ENCODE measurements at regions not wholly inside any gene's neighbourhood (a gene's known extent, or its start where the extent isn't known, plus 50 kb on each side); places are given as distances from the start of the nearest gene placed in this dataset.

GRCh38 chr15:91649831-91650321 is 203.6 kb upstream of the SLCO3A1 start:
- no peak for TF ChIP-seq ARNT2 (CRISPR knock-in tag; IDR thresholded peaks at IDR 0.05; ENCODE audit: low read depth)
- TF ChIP-seq ZNF766 (CRISPR knock-in tag; IDR thresholded peaks at IDR 0.05; ENCODE audit: borderline replicate concordance) = no peak
- no peak for TF ChIP-seq E2F5 (CRISPR knock-in tag; conservative IDR thresholded peaks at IDR 0.05)
- no peak for TF ChIP-seq ESRRA (CRISPR knock-in tag; IDR thresholded peaks at IDR 0.05; ENCODE audit: low read depth)
- TF ChIP-seq, protein P1, sequence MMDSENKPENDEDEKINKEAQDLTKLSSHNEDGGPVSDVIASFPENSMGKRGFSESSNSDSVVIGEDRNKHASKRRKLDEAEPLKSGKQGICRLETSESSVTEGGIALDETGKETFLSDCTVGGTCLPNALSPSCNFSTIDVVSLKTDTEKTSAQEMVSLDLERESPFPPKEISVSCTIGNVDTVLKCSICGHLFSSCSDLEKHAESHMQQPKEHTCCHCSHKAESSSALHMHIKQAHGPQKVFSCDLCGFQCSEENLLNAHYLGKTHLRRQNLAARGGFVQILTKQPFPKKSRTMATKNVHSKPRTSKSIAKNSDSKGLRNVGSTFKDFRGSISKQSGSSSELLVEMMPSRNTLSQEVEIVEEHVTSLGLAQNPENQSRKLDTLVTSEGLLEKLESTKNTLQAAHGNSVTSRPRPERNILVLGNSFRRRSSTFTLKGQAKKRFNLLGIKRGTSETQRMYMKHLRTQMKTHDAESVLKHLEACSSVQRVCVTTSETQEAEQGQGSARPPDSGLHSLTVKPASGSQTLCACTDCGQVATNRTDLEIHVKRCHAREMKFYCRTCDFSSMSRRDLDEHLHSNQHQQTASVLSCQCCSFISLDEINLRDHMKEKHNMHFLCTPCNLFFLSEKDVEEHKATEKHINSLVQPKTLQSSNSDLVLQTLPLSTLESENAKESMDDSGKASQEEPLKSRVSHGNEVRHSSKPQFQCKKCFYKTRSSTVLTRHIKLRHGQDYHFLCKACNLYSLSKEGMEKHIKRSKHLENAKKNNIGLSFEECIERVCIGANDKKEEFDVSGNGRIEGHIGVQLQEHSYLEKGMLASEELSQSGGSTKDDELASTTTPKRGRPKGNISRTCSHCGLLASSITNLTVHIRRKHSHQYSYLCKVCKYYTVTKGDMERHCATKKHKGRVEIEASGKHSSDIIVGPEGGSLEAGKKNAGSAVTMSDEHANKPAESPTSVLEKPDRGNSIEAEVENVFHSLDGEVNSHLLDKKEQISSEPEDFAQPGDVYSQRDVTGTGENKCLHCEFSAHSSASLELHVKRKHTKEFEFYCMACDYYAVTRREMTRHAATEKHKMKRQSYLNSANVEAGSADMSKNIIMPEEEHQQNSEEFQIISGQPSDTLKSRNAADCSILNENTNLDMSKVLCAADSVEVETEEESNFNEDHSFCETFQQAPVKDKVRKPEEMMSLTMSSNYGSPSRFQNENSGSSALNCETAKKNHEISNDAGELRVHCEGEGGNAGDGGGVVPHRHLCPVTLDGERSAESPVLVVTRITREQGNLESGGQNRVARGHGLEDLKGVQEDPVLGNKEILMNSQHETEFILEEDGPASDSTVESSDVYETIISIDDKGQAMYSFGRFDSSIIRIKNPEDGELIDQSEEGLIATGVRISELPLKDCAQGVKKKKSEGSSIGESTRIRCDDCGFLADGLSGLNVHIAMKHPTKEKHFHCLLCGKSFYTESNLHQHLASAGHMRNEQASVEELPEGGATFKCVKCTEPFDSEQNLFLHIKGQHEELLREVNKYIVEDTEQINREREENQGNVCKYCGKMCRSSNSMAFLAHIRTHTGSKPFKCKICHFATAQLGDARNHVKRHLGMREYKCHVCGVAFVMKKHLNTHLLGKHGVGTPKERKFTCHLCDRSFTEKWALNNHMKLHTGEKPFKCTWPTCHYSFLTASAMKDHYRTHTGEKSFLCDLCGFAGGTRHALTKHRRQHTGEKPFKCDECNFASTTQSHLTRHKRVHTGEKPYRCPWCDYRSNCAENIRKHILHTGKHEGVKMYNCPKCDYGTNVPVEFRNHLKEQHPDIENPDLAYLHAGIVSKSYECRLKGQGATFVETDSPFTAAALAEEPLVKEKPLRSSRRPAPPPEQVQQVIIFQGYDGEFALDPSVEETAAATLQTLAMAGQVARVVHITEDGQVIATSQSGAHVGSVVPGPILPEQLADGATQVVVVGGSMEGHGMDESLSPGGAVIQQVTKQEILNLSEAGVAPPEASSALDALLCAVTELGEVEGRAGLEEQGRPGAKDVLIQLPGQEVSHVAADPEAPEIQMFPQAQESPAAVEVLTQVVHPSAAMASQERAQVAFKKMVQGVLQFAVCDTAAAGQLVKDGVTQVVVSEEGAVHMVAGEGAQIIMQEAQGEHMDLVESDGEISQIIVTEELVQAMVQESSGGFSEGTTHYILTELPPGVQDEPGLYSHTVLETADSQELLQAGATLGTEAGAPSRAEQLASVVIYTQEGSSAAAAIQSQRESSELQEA (CRISPR knock-in tag; IDR thresholded peaks at IDR 0.05; ENCODE audit: not compliant biosample characterization) = no peak
- TF ChIP-seq ZNF556 (CRISPR knock-in tag; IDR thresholded peaks at IDR 0.05; ENCODE audit: borderline replicate concordance) = no peak
- TF ChIP-seq CTCF (CRISPR knock-in tag; IDR thresholded peaks at IDR 0.05) = no peak
- no peak for TF ChIP-seq ZNF644 (CRISPR knock-in tag; IDR thresholded peaks at IDR 0.05; ENCODE audit: low read depth)
- TF ChIP-seq POLR2A (IDR thresholded peaks at IDR 0.05; ENCODE audit: insufficient read depth in 1 of 2, low read depth in 2 of 2, low read length in 2 of 2) = no peak
- TF ChIP-seq KDM1A (CRISPR knock-in tag; IDR thresholded peaks at IDR 0.05) = no peak
- TF ChIP-seq, protein P2, sequence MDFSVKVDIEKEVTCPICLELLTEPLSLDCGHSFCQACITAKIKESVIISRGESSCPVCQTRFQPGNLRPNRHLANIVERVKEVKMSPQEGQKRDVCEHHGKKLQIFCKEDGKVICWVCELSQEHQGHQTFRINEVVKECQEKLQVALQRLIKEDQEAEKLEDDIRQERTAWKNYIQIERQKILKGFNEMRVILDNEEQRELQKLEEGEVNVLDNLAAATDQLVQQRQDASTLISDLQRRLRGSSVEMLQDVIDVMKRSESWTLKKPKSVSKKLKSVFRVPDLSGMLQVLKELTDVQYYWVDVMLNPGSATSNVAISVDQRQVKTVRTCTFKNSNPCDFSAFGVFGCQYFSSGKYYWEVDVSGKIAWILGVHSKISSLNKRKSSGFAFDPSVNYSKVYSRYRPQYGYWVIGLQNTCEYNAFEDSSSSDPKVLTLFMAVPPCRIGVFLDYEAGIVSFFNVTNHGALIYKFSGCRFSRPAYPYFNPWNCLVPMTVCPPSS (IDR thresholded peaks at IDR 0.05) = no peak
- no peak for TF ChIP-seq EZH2 (conservative IDR thresholded peaks at IDR 0.05; ENCODE audit: low read depth, low read length)
- TF ChIP-seq ZFP36 (IDR thresholded peaks at IDR 0.05; ENCODE audit: borderline replicate concordance, low read depth, low read length, partially characterized antibody) = no peak
- no peak for TF ChIP-seq ZMYM4 (CRISPR knock-in tag; IDR thresholded peaks at IDR 0.05)

All from HepG2 (cell line).